ENCODE measurements at regions not wholly inside any gene's neighbourhood (a gene's known extent, or its start where the extent isn't known, plus 50 kb on each side); places are given as distances from the start of the nearest gene placed in this dataset.

- TF ChIP-seq RAD21 (IDR thresholded peaks at IDR 0.05 in 1 of 2, conservative IDR thresholded peaks at IDR 0.05 in 1 of 2; ENCODE audit: low read depth in 2 of 2, low read length in 2 of 2) (no peak), RNF2 (IDR thresholded peaks at IDR 0.05; ENCODE audit: borderline replicate concordance, low read depth, low read length, missing control alignments, poor library complexity, severe bottlenecking) (no peak), YY1 (IDR thresholded peaks at IDR 0.05; ENCODE audit: low read depth, low read length) (no peak), POLR2A (IDR thresholded peaks at IDR 0.05; ENCODE audit: control extremely low read depth in 1 of 2, low read depth in 2 of 2, low read length in 2 of 2) (no peak), EP300 (IDR thresholded peaks at IDR 0.05; ENCODE audit: borderline replicate concordance in 1 of 2, low read depth in 2 of 2, low read length in 2 of 2) (no peak)
These were observed 375.8 kb downstream of the ZNF608 start for GRCh38 chr5:124370601-124371000.

Data from H1 (cell line).